H1 (cell line): ENCODE measurements at regions not wholly inside any gene's neighbourhood (a gene's known extent, or its start where the extent isn't known, plus 50 kb on each side); places are given as distances from the start of the nearest gene placed in this dataset.

Experiments used
- KDM4A ChIP-seq: IDR thresholded peaks from one replicate; pipeline ENCODE4 v1.7.1; 2012; ENCODE audit warnings: low read depth, mild to moderate bottlenecking, moderate library complexity, low read length, inconsistent platforms; ENCODE audit not compliant: severe bottlenecking
- PHF8 ChIP-seq: fragments of 200-600 bp; sonication (generic); conservative IDR thresholded peaks from 2 replicates; pipeline ENCODE4 v1.7.1; 2012; ENCODE audit warnings: low read depth, mild to moderate bottlenecking, inconsistent platforms, low read length, moderate library complexity
- SUZ12 ChIP-seq: fragments of 200-600 bp; sonication (generic); IDR thresholded peaks from 2 replicates; pipeline ENCODE4 v1.6.1; 2012; ENCODE audit warnings: mild to moderate bottlenecking, inconsistent platforms, low read length, moderate library complexity, mixed read lengths

DNA sequence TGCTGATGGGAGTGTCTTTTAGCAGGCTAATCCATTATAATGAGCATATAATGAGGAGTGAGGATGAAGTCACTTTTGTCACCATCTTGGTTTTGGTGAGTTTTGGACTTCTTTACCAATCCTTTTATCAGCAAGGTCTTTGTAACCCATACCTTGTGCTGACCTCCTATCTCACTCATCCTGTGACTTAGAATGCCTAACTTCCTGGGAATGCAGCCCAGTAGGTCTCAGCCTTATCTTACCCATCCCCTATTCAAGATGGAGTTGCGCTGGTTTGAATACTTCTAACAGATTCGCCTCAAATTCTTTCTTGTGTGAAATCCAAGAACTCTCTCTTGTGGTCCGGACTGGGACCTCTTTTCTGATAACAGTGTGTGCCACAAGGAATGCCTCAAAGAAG lies 253.1 kb upstream of the CACNA2D1 start (continued):
- TF ChIP-seq PHF8 (no peak), KDM4A (no peak), SUZ12 (no peak)
- TF ChIP-seq, all 59 proteins: peak for 0
